VCaP (cell line): ENCODE measurements at regions not wholly inside any gene's neighbourhood (a gene's known extent, or its start where the extent isn't known, plus 50 kb on each side); places are given as distances from the start of the nearest gene placed in this dataset.

Experiments
- H3K27ac ChIP-seq: fragments of 450-650 bp; 2 replicates; pipeline ENCODE4 v1.5.1; 2017
- CTCF ChIP-seq: fragments of 450-650 bp; conservative IDR thresholded peaks from 2 replicates; pipeline ENCODE4 v1.5.1; 2017; ENCODE audit warnings: mild to moderate bottlenecking, moderate library complexity

- no peak for TF ChIP-seq CTCF
Observed at GRCh38 chr5:169356181-169356580, 55.2 kb upstream of the SLIT3 start.

GRCh38 chr5:169354921-169355320, 54.0 kb upstream of the SLIT3 start:
- TF ChIP-seq CTCF = no peak
- no peak overlapping the region for H3K27ac ChIP-seq

More at GRCh38 chr5:169356181-169356580, 55.2 kb upstream of the SLIT3 start:
- H3K27ac ChIP-seq = no peak overlapping the region

GRCh38 chr5:169354263-169354662, 53.3 kb upstream of the SLIT3 start:
- no peak for TF ChIP-seq CTCF
- H3K27ac ChIP-seq = no peak overlapping the region

GRCh38 chr5:169352901-169353300, 52.0 kb upstream of the SLIT3 start:
- no peak overlapping the region for H3K27ac ChIP-seq
- TF ChIP-seq CTCF = no peak

- H3K27ac ChIP-seq = no peak overlapping the region
- TF ChIP-seq CTCF = no peak
Observed at GRCh38 chr5:169351721-169352120, 50.8 kb upstream of the SLIT3 start.

GRCh38 chr5:169350759-169351240, 49.9 kb upstream of the SLIT3 start:
- no peak overlapping the region for H3K27ac ChIP-seq
- no peak for TF ChIP-seq CTCF
